Nephron progenitor cell (in vitro differentiated cells): ENCODE measurements at regions not wholly inside any gene's neighbourhood (a gene's known extent, or its start where the extent isn't known, plus 50 kb on each side); places are given as distances from the start of the nearest gene placed in this dataset.

Source experiments
- DNase-seq: peaks from one replicate; pipeline ENCODE4 v3.0.0; 2021
- H3K27ac Mint-ChIP-seq: 2 replicates; pipeline ENCODE4 v1.8.0; 2021; ENCODE audit warnings: mild to moderate bottlenecking, moderate library complexity, mixed read lengths
- H3K27me3 Mint-ChIP-seq: 2 replicates; pipeline ENCODE4 v1.8.0; 2021; ENCODE audit warnings: mild to moderate bottlenecking, low read depth, mixed read lengths; ENCODE audit not compliant: poor library complexity
- H3K36me3 Mint-ChIP-seq: 2 replicates; pipeline ENCODE4 v1.8.0; 2021; ENCODE audit warnings: low read depth, mixed read lengths
- H3K4me1 Mint-ChIP-seq: 2 replicates; pipeline ENCODE4 v1.8.0; 2021; ENCODE audit warnings: mixed read lengths
- H3K4me3 Mint-ChIP-seq: 2 replicates; pipeline ENCODE4 v1.8.0; 2021; ENCODE audit warnings: mild to moderate bottlenecking, moderate library complexity, mixed read lengths
- H3K9me3 Mint-ChIP-seq: 2 replicates; pipeline ENCODE4 v1.8.0; 2021; ENCODE audit warnings: mild to moderate bottlenecking, moderate library complexity, mixed read lengths
- TF ChIP-seq, protein P1 (sequence below): fragments of 200-600 bp; sonication (generic); IDR thresholded peaks from 2 replicates; pipeline ENCODE4 v1.5.0; 2021; ENCODE audit warnings: antibody characterized with exemption

DNA sequence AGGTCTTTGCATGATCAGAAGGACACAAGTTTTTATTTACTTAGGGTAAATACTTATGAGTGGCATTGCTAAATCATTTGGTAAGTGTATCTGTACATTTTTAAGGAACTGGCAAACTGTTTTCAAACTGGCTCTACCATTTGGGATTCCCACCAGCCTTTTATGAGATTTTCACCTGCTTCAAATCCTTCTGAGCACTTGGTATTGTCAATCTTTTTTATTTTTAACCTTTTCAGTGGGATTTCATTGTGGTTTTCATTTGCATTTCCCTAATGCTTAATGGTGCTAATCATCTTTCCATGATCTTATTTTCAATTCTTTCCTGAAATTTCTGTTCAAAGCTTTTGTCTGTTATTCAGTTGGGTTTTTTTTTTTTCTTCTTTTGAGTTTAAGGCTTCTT lies 475.6 kb downstream of the MAN2A1 start:
- H3K27me3 Mint-ChIP-seq: no peaks in the 10 kb centered on the region
- H3K9me3 Mint-ChIP-seq: peaks cover under 1% of the 10 kb centered on the region
- TF ChIP-seq, protein P1, sequence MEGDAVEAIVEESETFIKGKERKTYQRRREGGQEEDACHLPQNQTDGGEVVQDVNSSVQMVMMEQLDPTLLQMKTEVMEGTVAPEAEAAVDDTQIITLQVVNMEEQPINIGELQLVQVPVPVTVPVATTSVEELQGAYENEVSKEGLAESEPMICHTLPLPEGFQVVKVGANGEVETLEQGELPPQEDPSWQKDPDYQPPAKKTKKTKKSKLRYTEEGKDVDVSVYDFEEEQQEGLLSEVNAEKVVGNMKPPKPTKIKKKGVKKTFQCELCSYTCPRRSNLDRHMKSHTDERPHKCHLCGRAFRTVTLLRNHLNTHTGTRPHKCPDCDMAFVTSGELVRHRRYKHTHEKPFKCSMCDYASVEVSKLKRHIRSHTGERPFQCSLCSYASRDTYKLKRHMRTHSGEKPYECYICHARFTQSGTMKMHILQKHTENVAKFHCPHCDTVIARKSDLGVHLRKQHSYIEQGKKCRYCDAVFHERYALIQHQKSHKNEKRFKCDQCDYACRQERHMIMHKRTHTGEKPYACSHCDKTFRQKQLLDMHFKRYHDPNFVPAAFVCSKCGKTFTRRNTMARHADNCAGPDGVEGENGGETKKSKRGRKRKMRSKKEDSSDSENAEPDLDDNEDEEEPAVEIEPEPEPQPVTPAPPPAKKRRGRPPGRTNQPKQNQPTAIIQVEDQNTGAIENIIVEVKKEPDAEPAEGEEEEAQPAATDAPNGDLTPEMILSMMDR: no peak
- no peak overlapping the region for H3K27ac Mint-ChIP-seq
- no peak overlapping the region for H3K4me3 Mint-ChIP-seq
- no peak for DNase-seq
- no peaks in the 10 kb centered on the region for H3K36me3 Mint-ChIP-seq
- peaks cover 7% of the 10 kb centered on the region for H3K4me1 Mint-ChIP-seq

DNA sequence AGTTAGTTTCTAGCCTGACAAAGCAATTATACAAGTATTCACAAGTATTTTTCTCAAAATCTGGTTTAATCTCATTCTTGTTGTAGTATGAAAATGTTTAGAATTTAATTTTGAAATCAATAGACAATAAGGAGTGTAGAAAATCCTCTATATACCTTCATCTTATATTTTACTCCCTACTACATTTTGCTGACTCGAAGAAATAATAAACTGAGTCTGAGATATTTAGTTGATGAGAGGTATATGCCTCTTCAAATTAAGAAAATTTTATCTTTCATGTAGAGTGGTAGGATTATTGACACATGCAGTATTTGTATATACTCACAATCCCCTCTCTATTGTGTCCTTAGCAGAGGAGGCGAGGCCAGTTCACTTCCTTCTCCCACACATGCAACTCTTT lies 477.7 kb downstream of the MAN2A1 start:
- no peak overlapping the region for H3K27ac Mint-ChIP-seq
- DNase-seq: no peak
- no peaks in the 10 kb centered on the region for H3K4me1 Mint-ChIP-seq
- TF ChIP-seq, protein P1: no peak
- no peaks in the 10 kb centered on the region for H3K27me3 Mint-ChIP-seq
- no peak overlapping the region for H3K4me3 Mint-ChIP-seq
- peaks cover 12% of the 10 kb centered on the region for H3K9me3 Mint-ChIP-seq
- no peaks in the 10 kb centered on the region for H3K36me3 Mint-ChIP-seq

DNA sequence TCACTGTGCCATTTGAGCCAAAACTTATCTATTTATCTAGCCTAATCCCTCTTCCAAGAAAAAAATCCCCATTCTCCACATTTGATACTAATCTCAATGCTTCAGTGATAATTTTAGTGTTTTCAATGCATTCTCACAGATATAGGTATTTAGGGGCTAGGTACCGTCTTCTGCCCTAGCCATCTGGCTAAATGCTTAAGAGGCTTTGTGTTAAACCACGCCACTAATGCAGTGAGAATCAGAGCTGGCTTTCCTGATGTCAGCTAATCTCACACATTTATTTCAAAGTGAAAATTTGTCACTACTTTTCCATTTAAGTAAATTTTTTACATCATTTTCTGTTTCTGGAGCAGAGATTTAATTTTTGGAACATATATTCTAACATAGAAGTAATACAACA lies 479.7 kb downstream of the MAN2A1 start:
- Mint-ChIP-seq H3K36me3 (no peaks in the 10 kb centered on the region), H3K27me3 (no peaks in the 10 kb centered on the region), H3K4me3 (no peak overlapping the region), H3K9me3 (peaks cover 12% of the 10 kb centered on the region), H3K27ac (no peak overlapping the region), H3K4me1 (no peaks in the 10 kb centered on the region)
- DNase-seq: no peak
- TF ChIP-seq, protein P1: no peak

DNA sequence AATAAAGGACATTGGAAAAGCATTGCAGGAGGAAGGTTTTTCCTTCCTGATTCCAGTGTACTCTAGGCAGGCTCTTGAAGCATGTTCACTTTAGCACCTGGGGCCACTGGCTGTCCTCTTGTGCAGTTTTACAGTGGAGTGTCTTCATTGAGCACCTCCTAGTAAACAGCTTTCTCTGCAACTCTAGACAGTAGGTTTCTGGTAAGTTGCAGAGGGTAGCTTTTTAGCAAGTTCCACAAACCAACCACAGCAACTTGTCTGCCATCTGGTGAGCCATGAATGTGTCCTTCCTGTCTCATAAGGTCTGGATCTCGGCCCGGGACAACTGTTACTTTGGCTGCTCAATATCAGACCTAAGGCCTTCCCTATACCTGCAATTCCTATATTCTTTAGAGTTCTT lies 488.0 kb downstream of the MAN2A1 start:
- no peaks in the 10 kb centered on the region for H3K9me3 Mint-ChIP-seq
- no peaks in the 10 kb centered on the region for H3K36me3 Mint-ChIP-seq
- peaks cover 7% of the 10 kb centered on the region for H3K4me1 Mint-ChIP-seq
- no peak for DNase-seq
- TF ChIP-seq, protein P1: no peak
- H3K4me3 Mint-ChIP-seq: no peak overlapping the region
- no peak overlapping the region for H3K27ac Mint-ChIP-seq
- H3K27me3 Mint-ChIP-seq: no peaks in the 10 kb centered on the region

GRCh38 chr5:110179321-110179720 lies 489.6 kb downstream of the MAN2A1 start:
- Mint-ChIP-seq H3K4me1 (peaks cover 7% of the 10 kb centered on the region), H3K36me3 (no peaks in the 10 kb centered on the region), H3K4me3 (no peak overlapping the region), H3K27me3 (no peaks in the 10 kb centered on the region), H3K27ac (no peak overlapping the region), H3K9me3 (peaks cover 5% of the 10 kb centered on the region)
- no peak for DNase-seq
- TF ChIP-seq, protein P1: no peak

DNA sequence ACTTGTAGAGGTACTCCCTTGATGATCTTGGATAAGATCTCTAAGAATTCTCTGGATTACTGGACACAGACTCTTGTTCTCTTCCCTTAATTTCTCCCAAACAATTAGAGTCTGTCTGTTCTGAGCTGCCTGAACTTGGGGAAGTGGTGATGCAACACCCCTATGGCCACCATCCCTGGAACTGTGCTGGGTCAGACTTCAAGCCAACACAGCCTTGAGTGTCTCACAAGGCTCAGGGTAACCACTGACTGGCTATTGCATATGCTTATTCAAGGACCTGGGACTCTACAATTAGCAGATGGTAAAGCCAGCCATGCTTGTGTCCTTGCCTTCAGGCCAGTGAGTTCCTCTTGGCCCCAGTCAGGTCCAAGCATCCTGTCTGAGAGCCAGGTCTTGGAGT lies 504.5 kb downstream of the MAN2A1 start:
- H3K27me3 Mint-ChIP-seq: peaks cover 2% of the 10 kb centered on the region
- no peak for DNase-seq
- H3K4me1 Mint-ChIP-seq: no peaks in the 10 kb centered on the region
- TF ChIP-seq, protein P1: no peak
- H3K4me3 Mint-ChIP-seq: no peak overlapping the region
- H3K36me3 Mint-ChIP-seq: no peaks in the 10 kb centered on the region
- H3K27ac Mint-ChIP-seq: no peak overlapping the region
- H3K9me3 Mint-ChIP-seq: no peaks in the 10 kb centered on the region
